ENCODE measurements at regions not wholly inside any gene's neighbourhood (a gene's known extent, or its start where the extent isn't known, plus 50 kb on each side); places are given as distances from the start of the nearest gene placed in this dataset.

DNA sequence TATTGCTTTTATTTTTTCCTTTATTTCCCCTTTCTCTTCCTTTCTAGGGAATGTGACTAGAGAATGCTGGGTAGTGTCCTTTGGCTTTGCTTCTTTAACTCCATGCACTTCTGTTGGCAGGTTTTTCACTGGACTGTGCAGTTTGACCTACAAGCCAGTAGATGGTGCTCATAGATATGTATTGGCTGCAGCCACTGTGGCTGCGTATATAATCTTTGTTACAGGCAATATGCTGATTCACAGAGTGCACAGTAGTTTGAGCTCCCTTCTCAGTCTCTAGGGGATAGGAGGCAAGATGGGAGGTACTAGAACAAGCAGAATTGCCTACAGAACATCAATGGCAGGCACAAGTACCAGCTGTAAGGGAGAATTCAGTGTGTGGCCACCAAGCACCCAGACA is 503.5 kb downstream of the LRFN5 start:
- TF ChIP-seq, protein P1, sequence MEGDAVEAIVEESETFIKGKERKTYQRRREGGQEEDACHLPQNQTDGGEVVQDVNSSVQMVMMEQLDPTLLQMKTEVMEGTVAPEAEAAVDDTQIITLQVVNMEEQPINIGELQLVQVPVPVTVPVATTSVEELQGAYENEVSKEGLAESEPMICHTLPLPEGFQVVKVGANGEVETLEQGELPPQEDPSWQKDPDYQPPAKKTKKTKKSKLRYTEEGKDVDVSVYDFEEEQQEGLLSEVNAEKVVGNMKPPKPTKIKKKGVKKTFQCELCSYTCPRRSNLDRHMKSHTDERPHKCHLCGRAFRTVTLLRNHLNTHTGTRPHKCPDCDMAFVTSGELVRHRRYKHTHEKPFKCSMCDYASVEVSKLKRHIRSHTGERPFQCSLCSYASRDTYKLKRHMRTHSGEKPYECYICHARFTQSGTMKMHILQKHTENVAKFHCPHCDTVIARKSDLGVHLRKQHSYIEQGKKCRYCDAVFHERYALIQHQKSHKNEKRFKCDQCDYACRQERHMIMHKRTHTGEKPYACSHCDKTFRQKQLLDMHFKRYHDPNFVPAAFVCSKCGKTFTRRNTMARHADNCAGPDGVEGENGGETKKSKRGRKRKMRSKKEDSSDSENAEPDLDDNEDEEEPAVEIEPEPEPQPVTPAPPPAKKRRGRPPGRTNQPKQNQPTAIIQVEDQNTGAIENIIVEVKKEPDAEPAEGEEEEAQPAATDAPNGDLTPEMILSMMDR (conservative IDR thresholded peaks at IDR 0.05 in 1 of 2, IDR thresholded peaks at IDR 0.05 in 1 of 2; ENCODE audit: low read depth in 1 of 2, low read length in 2 of 2) = peak; percentile 75 to 85
- no peak for TF ChIP-seq EZH2 (IDR thresholded peaks at IDR 0.05; ENCODE audit: low read length, missing control alignments)
